ENCODE measurements at regions not wholly inside any gene's neighbourhood (a gene's known extent, or its start where the extent isn't known, plus 50 kb on each side); places are given as distances from the start of the nearest gene placed in this dataset.

DNA sequence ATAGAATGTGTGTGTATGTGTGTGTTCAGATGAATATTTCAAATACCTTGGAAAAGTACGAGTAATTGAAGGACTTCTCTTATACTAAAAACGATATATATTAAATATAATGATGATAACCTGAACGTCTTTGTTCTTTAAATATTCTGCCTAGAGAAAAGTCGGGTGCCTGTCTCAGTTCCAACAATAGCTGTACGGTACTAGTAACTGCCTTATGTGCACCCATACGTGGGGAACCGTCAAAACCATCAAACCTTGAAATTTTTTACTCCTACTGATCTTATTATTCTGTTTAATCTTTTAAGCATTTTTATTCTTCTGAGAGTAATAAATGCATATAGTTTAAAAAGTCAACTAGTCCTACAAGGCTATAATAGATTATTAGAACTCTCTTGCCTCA, 1045.7 kb downstream of the C4orf33 start:
- in situ Hi-C loops (cut with MboI): no loop called here
- TF ChIP-seq HDGF (IDR thresholded peaks at IDR 0.05) (no peak), CBX5 (IDR thresholded peaks at IDR 0.05; ENCODE audit: low read depth) (no peak), NR2C1 (IDR thresholded peaks at IDR 0.05) (no peak), SMARCA5 (IDR thresholded peaks at IDR 0.05) (no peak), RCOR1 (conservative IDR thresholded peaks at IDR 0.05; ENCODE audit: low read depth, low read length) (no peak), CREM (IDR thresholded peaks at IDR 0.05; ENCODE audit: low read depth) (no peak), SREBF1 (IDR thresholded peaks at IDR 0.05; ENCODE audit: low read length) (no peak), ZBED1 (IDR thresholded peaks at IDR 0.05; ENCODE audit: borderline replicate concordance) (no peak), RAD21 (IDR thresholded peaks at IDR 0.05; ENCODE audit: insufficient read depth, low read depth, low read length) (no peak), CBFB (IDR thresholded peaks at IDR 0.05; ENCODE audit: low read depth) (no peak), SUZ12 (IDR thresholded peaks at IDR 0.05; ENCODE audit: unreplicated experiment) (no peak), RELA (IDR thresholded peaks at IDR 0.05; ENCODE audit: borderline replicate concordance, partially characterized antibody) (no peak), TCF12 (IDR thresholded peaks at IDR 0.05; ENCODE audit: low read depth, low read length) (no peak), HDAC6 (IDR thresholded peaks at IDR 0.05; ENCODE audit: unreplicated experiment) (no peak), STAT3 (IDR thresholded peaks at IDR 0.05; ENCODE audit: low read depth, low read length) (no peak)
- TF ChIP-seq, protein P1, sequence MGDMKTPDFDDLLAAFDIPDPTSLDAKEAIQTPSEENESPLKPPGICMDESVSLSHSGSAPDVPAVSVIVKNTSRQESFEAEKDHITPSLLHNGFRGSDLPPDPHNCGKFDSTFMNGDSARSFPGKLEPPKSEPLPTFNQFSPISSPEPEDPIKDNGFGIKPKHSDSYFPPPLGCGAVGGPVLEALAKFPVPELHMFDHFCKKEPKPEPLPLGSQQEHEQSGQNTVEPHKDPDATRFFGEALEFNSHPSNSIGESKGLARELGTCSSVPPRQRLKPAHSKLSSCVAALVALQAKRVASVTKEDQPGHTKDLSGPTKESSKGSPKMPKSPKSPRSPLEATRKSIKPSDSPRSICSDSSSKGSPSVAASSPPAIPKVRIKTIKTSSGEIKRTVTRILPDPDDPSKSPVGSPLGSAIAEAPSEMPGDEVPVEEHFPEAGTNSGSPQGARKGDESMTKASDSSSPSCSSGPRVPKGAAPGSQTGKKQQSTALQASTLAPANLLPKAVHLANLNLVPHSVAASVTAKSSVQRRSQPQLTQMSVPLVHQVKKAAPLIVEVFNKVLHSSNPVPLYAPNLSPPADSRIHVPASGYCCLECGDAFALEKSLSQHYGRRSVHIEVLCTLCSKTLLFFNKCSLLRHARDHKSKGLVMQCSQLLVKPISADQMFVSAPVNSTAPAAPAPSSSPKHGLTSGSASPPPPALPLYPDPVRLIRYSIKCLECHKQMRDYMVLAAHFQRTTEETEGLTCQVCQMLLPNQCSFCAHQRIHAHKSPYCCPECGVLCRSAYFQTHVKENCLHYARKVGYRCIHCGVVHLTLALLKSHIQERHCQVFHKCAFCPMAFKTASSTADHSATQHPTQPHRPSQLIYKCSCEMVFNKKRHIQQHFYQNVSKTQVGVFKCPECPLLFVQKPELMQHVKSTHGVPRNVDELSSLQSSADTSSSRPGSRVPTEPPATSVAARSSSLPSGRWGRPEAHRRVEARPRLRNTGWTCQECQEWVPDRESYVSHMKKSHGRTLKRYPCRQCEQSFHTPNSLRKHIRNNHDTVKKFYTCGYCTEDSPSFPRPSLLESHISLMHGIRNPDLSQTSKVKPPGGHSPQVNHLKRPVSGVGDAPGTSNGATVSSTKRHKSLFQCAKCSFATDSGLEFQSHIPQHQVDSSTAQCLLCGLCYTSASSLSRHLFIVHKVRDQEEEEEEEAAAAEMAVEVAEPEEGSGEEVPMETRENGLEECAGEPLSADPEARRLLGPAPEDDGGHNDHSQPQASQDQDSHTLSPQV (IDR thresholded peaks at IDR 0.05): no peak
- TF ChIP-seq, protein P2, sequence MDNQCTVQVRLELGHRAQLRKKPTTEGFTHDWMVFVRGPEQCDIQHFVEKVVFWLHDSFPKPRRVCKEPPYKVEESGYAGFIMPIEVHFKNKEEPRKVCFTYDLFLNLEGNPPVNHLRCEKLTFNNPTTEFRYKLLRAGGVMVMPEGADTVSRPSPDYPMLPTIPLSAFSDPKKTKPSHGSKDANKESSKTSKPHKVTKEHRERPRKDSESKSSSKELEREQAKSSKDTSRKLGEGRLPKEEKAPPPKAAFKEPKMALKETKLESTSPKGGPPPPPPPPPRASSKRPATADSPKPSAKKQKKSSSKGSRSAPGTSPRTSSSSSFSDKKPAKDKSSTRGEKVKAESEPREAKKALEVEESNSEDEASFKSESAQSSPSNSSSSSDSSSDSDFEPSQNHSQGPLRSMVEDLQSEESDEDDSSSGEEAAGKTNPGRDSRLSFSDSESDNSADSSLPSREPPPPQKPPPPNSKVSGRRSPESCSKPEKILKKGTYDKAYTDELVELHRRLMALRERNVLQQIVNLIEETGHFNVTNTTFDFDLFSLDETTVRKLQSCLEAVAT (IDR thresholded peaks at IDR 0.05): no peak
- TF ChIP-seq, protein P3, sequence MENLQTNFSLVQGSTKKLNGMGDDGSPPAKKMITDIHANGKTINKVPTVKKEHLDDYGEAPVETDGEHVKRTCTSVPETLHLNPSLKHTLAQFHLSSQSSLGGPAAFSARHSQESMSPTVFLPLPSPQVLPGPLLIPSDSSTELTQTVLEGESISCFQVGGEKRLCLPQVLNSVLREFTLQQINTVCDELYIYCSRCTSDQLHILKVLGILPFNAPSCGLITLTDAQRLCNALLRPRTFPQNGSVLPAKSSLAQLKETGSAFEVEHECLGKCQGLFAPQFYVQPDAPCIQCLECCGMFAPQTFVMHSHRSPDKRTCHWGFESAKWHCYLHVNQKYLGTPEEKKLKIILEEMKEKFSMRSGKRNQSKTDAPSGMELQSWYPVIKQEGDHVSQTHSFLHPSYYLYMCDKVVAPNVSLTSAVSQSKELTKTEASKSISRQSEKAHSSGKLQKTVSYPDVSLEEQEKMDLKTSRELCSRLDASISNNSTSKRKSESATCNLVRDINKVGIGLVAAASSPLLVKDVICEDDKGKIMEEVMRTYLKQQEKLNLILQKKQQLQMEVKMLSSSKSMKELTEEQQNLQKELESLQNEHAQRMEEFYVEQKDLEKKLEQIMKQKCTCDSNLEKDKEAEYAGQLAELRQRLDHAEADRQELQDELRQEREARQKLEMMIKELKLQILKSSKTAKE (IDR thresholded peaks at IDR 0.05; ENCODE audit: low read depth, poor library complexity, severe bottlenecking): no peak
- TF ChIP-seq, protein P4, sequence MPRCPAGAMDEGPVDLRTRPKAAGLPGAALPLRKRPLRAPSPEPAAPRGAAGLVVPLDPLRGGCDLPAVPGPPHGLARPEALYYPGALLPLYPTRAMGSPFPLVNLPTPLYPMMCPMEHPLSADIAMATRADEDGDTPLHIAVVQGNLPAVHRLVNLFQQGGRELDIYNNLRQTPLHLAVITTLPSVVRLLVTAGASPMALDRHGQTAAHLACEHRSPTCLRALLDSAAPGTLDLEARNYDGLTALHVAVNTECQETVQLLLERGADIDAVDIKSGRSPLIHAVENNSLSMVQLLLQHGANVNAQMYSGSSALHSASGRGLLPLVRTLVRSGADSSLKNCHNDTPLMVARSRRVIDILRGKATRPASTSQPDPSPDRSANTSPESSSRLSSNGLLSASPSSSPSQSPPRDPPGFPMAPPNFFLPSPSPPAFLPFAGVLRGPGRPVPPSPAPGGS (IDR thresholded peaks at IDR 0.05; ENCODE audit: borderline replicate concordance, insufficient read depth, low read depth, low read length, poor library complexity, severe bottlenecking): no peak

More for the DNA sequence above, 1045.7 kb downstream of the C4orf33 start:
- Histone ChIP-seq H3K4me3 (no peak overlapping the region), H2AFZ (ENCODE audit: control insufficient read depth, low read depth, low read length) (no peak overlapping the region), H3K4me1 (ENCODE audit: control insufficient read depth, insufficient read depth, low read length) (no peaks in the 10 kb centered on the region), H3K36me3 (ENCODE audit: control insufficient read depth in 2 of 2, insufficient read depth in 2 of 2, low read length in 1 of 2) (no peaks in the 10 kb centered on the region), H3K9ac (ENCODE audit: control insufficient read depth, insufficient read depth, low read length) (no peak overlapping the region), H4K20me1 (ENCODE audit: control insufficient read depth, insufficient read depth) (no peaks in the 10 kb centered on the region), H3K27me3 (replicated peaks in 1 of 2; ENCODE audit: control insufficient read depth in 2 of 2, insufficient read depth in 2 of 2, low read length in 1 of 2) (no peaks in the 10 kb centered on the region), H3K9me3 (replicated peaks; ENCODE audit: control insufficient read depth, insufficient read depth, low read length) (no peaks in the 10 kb centered on the region), H3K79me2 (ENCODE audit: control insufficient read depth, insufficient read depth, low read length) (no peaks in the 10 kb centered on the region), H3K27ac (ENCODE audit: control insufficient read depth, insufficient read depth) (no peak overlapping the region), H3K4me2 (ENCODE audit: control insufficient read depth, insufficient read depth) (no peak overlapping the region)
- ATAC-seq: no peak
- ChIA-PET POLR2A (no interaction called here), SMC1A (ENCODE audit: uncharacterized antibody, unreplicated experiment) (interaction anchor here (0.8 to 0.9 kb wide), 2 partner anchors 9 kb away, joined by 3 read pairs; no protein-coding TSS in a partner anchor), RAD21 (ENCODE audit: unreplicated experiment) (no interaction called here), CTCF (no interaction called here)
- intact Hi-C loops (cut with micrococcal nuclease; ENCODE audit: unreplicated experiment): no loop called here
- BruUV-seq (replicated peaks): no TSS peak
- no peak for DNase-seq (ENCODE audit: low read depth, low spot score)
- WGBS (ENCODE audit: insufficient coverage, insufficient replicate concordance, low lambda C conversion rate, missing lambda C conversion rate): 31% methylated on average over 7 of the region's 7 CpGs
- FAIRE-seq: no peak

All from GM12878 (cell line).